HG03060 (cell line): ENCODE measurements at regions not wholly inside any gene's neighbourhood (a gene's known extent, or its start where the extent isn't known, plus 50 kb on each side); places are given as distances from the start of the nearest gene placed in this dataset.

ENCODE experiments used
- ATAC-seq: cut with Tn5 transposase; IDR thresholded peaks from one replicate; pipeline ENCODE4 v1.9.1; 2021; ENCODE audit warnings: low read depth, moderate number of reproducible peaks; ENCODE audit not compliant: unreplicated experiment

DNA sequence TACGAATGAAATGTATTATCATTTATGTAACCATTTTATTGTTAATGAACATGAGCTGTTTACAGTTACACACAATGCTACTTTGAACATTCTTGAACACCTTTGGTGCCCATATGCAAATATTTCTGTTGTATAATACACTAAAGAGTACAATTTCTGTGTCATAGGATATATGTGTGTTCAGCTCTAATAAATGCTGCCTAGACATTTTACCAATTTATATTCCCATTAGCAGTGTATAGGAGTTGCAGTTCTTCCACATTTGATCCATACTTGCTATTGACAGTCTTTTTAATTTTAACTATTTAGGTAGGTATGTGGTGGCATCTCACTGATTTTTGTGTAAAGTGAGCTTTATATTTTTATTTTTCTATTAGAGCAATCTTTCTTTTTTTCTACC, 331.8 kb downstream of the ZIC1 start:
- ATAC-seq: no peak

DNA sequence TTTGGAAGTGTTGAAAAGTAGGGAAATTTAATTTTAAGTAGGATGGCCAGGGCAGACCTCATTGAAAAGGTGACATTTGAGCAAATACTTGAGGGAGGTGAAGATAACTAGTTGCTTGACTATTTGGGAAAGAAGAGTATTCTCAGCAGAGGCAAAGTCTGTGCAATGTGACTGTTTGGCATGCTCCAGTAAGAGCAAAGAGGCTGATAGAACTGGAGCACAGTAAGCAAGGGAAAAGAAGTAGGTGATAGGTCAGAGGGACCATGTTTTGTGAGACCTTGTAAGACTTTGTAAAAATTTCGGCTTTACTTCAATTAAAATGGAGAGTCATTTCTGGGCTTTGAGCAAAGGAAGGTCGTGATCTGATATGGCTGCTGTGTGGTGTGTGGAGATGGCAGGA, 335.8 kb downstream of the ZIC1 start:
- ATAC-seq: no peak

DNA sequence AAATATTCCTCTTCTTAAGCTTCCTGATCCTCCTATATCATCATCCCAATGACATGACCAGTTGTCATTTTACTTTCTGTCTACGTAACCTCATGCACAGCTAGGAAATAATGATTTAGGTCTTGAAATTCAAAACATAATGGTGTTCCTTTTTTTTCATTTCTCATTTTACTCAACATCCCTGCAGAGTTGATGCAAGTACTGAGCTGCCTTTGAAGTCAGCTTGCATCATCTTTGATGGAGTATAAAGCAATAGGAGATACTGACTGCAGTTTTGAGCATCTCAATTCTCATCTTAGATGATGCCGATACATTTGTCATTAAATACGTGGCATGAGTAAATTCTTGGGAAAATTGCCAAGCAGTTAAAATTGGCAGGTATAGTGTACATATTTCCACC, 346.1 kb downstream of the ZIC1 start:
- ATAC-seq: no peak

DNA sequence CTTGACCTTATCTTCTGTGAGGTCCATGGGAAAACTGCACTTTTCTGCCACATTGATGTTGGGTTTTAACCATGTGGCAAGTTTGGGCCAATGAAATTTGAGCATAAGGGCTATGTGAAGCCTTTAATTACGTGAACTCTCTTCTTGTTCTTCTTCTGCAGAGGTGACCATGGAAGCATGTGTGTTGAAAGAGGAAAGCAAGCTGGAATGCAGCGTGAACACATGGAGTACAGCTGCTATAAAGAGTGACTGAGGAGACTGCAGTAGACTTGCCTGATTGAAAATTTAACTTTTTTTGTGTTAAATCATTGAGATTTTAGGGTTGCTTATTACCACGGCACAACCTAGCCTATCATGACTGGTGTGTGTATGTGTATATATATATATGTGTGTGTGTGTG, 347.3 kb downstream of the ZIC1 start:
- ATAC-seq: no peak

DNA sequence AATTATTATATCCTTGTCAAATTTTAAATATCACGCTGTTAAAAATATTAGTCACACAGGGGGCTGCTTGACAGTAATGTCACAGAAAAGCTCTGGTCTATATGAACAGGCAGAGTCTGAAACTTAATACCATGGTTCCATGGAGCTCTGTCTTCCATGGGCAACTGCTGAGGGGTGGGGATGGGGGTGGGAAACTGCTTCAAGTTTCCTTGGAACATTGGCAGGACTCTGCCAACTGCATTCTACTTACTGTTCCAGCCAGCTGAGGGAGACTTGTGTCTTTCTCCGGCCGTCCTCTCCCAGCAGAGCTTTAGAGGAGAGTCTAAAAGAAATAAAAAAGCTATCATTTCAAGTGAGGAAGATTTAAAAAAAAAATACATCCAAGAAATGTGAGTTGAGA, 348.7 kb downstream of the ZIC1 start:
- no peak for ATAC-seq

DNA sequence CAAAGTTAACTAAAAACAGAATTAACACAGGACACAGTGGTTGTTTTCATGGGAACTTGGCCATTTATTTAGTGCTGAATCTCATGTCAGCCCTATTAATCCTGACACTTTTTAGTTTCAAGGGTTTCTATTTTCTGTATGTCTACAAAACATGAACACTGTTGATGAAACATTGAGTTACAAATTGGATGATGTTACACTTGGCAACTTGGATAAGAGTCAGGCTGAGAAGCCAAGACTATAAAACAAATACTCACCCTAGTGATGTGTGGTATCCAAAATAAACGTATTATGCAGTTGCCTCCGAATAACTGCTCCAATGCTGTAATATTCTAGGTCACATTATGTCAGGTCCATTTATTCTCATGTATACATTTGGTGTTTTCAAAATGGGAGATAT, 349.6 kb downstream of the ZIC1 start:
- no peak for ATAC-seq

DNA sequence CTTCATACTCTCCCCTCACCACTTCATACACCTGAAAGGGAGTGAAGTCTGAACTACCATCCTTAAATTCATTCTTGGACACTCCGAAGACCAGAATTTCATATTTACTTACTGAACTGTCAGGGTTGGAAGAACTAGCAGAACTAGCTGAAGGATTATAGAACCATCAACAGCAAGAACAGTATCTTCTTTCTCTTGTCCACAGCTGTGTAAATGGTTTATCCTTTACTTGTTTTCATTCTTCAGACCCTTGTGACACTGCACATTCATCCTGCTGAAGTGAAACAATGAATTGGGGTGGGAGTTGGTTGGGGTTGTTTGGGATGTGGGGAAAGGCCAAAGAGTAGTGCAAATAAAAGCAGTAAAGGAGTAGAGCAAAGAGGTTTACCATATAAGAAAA, 350.9 kb downstream of the ZIC1 start:
- ATAC-seq: no peak

DNA sequence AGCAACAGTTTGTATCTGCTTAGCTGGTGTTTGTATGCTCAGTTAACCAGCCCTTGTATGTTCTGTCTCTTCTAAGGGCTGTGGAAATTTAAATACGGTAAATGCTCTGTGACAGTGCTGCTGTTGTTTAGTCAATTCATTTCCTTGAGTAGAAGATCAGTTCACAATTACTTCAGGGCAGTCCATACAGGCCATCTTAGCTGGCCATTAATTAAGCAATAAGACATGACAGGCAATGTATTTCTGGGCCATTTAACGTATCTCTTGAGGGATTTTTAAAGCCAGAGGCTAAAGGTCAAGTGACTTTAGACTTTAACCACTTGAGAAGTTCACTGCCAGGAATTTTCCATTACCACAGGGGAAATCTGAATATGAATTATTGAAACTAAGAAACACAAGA, 351.8 kb downstream of the ZIC1 start:
- no peak for ATAC-seq

DNA sequence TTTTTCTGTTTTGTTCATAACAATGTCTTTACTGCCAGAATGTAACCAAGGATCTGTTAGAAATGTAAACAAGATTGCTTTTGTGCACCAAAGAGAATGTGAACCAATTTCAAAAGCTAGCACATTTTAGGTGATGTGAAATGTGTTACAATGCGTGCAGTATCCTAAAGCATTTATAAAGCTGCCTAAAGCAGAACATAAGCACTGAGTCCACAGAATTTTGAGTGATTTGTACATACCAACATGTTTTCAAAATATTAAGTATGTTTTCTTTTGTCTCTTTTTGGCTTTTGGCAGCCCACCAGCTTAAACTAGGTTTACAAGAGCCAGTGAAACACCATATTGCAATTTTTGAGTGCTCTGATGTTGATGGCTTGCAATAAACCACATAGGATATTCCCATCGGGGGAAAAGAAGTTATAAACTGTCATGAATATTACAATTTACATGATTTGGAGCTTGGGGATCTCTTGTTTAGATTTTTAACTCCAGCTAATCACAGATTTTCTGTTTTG, 364.0 kb downstream of the ZIC1 start:
- no peak for ATAC-seq

DNA sequence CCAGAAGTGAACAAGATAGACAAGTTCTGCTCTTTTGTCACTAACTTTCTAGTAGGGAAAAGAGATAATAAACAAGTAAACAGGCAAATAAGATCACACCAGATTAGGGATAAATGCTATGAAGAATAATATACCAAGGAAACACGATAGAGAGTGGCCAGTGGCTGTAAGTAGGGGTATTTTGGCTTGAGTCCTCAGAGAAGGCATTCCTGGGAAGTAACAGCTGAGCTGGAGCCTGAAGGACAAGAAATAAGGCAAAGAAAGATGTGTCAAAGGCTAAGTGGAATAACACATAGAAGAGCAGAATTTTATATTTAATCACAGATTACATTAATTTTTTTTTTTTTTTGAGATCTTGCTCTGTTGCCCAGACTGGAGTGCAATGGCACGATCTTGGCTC, 366.2 kb downstream of the ZIC1 start:
- ATAC-seq: no peak

DNA sequence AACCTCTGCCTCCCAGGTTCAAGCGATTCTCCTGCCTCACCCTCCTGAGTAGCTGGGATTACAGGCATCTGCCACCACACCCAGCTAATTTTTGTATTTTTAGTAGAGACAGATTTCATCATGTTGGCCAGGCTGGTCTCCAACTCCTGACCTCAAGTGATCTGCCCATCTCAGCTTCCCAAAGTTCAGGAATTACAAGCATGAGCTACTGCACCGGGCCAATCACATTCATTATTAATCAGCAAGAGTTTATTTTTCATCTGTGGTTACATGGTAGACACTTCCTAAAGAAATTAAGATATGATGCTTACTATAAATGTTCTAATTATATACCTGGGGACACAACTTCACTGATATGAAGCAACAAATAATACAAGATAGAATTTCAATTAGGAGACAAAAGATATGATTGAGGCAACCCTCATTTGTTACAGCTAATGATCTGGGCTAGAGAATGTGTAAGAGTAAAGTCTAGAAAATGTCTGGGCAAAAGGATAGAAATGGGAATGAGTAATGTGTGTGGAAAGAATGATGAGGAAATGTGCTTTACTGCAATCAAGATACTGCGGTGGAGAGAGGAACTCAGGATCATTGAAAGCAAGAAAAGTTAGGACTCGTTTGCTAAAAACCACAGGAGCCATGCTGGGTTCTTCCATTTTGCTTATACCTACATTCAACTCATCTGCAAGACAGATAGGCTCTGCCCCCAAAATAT, 366.8 kb downstream of the ZIC1 start:
- no peak for ATAC-seq

DNA sequence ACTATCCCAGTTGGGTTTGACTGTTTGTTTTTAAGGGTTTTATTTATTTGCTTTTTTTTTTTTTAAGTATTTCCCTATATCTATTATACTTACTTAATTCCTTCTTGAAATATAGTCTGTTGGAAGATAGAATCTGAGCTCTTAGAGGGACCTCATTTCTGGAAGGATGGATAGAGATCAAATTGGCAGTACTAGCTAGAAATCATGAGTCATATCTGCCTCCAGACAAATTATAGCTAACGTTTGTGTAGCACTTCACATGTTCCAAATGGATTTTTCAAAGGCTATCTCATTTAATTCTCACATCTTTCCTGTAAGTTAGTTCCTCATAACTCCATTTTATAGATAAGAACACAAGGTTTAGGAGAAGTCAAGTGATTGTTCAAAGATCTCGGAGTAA, 384.7 kb downstream of the ZIC1 start:
- ATAC-seq: no peak

DNA sequence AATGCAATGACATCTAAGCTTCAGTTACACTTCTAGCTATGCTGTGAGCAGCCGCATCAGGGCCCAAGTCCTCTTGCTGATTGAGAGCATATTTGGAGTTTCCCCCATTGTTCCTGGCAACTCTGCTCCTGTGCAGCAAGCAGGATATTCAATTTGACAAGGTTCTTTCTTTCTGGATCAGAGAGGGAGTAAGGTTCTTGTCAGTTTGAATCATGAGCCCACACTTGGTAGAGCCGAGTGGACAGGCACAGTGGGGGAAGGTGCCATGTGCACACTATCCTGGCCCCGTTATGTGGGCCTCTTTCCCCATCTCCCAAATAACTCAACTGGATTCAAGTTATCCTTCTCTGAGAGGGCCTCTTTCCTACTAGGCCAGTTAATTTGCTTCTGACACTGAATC, 385.4 kb downstream of the ZIC1 start:
- ATAC-seq: no peak

DNA sequence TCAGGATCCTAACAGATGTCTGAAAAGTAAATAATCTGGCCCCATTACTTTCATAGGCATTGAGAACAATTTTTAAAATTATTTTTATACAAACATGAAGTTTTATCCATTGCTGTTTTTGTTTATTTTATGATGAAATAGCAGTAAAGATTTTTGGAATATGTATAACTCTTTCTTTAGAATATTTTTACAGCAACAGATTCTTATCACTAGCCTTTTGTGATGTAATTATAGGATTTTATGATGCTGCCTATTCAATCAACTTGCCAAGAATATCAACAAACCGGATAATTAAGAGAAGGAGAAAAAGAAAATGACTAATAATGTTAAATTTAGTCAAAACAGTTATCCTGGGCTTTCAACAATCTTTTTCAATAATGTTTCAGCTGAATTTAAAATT, 386.3 kb downstream of the ZIC1 start:
- no peak for ATAC-seq

DNA sequence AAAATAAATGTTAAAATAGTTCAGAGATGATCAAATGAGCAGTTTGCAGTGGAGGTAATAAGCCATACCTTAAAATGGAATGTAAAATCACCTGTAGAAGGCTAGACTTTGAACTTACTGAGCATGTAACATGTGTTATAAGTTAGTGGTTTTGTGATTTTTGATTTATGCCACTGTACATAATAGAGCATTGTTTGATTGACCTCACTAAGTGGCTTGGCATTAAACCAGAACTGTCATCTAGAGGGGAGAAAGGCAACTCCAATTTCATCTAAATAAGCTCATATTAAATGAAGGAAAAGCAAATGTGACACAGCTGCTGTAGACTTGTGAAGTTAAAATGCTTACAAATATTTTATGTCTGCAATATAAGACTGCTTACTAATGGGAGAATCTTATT, 387.9 kb downstream of the ZIC1 start:
- ATAC-seq: no peak

DNA sequence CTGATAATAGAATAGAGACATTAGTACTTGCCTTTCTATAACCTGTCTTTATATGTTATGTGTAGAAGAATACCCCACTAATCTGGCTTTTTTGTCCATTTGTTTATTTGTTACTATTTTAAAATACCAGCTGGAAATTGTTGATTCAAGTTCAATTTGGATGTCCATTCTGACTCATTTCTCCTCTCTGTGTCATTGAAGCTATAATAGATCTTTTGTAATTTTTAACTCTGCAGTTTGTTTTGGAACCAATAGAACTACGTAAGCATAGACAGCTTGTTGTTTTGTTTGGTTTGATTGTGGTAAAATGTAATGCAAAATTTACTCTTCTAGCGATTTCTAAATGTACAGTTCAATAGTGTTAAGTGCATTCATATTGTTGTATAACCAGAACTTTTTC, 390.4 kb downstream of the ZIC1 start:
- ATAC-seq: no peak

DNA sequence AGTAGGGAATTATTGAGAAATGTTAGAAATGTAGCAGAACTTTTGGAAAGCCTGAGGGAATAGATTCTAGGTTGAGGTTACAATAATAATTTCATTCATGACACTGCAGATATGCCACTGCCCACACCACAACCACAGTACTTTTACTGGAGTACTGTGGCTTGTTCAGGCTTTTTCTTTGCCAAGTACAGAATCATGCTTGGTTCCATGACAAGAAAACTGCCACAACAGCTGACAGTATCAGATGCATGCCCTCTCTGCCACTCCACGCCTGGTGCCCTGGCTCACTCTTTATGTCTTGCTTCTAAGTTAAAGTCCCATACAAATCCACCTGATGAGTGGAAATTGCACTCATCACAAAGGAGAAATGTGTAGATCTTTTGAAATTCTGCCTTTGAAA, 398.6 kb downstream of the ZIC1 start:
- no peak for ATAC-seq

DNA sequence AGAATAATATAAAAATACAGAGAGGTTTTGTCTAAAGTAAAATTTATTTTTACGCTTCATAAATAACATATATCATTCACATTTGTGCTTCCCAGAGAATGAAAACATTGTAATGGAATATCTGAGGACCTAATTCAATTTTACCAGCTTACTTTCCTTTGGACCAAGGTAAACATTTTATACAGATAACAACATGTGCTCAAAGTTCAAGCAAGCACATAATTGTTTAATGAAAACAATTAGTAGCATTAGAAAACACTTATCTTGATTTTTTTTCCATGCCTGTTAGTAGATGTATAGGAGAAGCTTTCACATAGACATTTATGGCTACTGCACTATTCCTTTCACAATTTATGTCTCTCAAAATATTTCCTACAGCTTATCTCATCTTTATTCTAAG, 400.0 kb downstream of the ZIC1 start:
- ATAC-seq: no peak

DNA sequence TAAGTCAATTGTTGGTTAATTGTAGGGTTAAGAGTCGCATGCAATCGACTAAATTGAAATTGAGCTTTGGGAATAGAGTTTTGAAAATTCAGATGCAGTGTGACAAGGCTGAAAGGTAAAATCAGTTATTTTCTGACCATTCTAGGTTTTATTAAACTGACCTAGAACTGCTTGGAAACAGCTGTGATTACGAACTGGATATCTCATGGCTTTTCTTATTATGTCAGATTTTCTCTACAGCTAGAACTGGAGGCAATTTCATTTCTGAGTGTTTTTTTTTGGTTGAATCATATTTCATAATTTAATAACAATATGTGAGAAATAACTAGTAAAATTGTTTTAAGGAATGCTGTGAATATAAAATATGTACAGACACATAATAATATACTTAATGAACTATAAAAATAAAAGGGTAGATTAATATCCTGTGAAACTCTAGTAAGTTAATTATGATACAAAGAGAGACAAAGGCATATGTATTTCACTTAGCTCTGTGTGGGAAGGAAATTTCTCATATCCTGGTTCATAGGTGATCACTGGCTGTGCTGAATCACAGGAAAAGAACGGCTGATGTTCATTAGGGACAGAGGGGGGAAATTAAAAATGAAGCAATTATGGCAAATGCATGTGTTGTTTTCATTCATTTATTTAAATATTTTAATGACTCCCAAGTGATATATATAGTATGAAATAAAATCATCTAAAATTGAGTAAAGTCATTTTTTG, 403.2 kb downstream of the ZIC1 start:
- no peak for ATAC-seq

DNA sequence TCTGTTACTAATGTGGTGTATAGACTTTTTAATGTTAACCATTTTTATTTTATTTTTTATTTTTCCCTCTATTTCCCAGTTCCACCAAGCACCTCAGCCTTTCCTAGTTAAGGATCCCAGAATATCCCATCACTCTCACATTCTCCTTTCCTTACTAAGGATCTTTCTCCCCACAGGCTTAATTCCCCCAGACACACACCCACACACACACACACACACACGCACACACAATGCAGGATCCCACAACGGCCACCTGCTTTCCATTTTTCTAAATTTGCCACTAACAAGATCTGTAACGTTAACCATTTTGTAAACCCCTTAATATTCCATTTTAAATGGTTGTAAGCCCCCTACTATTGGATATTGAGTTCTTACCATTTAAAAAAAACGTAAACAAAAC, 404.1 kb downstream of the ZIC1 start:
- no peak for ATAC-seq

DNA sequence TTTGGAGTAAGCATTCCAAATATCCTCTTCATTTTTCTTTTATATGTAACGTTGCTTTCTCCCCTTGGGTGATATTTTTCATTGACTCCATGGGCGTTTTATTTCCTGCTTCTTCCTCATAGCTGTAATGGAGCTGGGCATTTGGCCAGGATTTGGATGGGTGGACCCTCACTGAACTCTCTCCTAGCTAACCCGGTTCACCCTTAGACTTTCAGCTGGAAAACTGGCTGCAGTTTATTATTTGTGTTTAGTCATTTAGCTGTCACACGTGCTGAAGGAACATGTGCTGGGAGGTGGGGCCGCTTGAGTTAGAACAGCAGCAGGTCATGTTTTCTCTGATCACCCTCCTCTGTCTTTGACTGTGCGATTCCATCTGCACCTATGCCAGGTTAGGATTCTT, 407.6 kb downstream of the ZIC1 start:
- ATAC-seq: no peak

DNA sequence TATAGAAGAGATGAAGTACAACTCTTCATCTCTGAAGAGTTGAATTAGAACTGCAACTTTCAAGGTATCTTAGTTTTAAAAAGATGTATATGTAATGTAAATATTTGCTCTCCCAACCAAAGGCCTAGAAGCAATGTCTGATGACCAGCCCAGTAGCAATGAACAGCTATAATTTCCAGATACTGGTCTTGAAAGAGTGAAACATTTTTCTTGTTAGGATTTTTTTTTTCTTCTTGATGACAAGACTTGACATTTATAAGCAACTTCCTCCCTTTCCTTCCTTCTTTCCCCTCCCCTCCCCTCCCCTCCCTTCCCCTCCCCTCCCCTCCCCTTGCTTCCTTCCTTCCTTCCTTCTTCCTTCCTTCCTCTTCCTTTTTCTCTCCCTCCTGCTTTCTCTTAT, 423.4 kb downstream of the ZIC1 start:
- ATAC-seq: no peak
